Esophagus squamous epithelium (tissue), 5 donors: ENCODE measurements at regions not wholly inside any gene's neighbourhood (a gene's known extent, or its start where the extent isn't known, plus 50 kb on each side); places are given as distances from the start of the nearest gene placed in this dataset.

Source experiments
- DNase-seq: peaks from one replicate; lab custom pipeline; 2025; lab: John Stamatoyannopoulos, UW
- H3K27ac ChIP-seq, 4 donors: fragments of 200-600 bp; sonication (generic); one replicate each; pipeline ENCODE4 v1.5.1; 2016 to 2019; ENCODE audit warnings: mild to moderate bottlenecking in 1 of 4
- H3K27me3 ChIP-seq, 4 donors: fragments of 200-600 bp; sonication (generic); 1 replicate in 3 of 4; 2 replicates in 1 of 4; pipeline versions ENCODE4 v1.5.1 to v1.6.0; 2017 to 2021; ENCODE audit warnings: antibody characterized with exemption in 1 of 4
- H3K36me3 ChIP-seq, 3 donors: fragments of 200-600 bp; sonication (generic); one replicate each; pipeline ENCODE4 v1.5.1; 2016 to 2019
- H3K4me1 ChIP-seq, 3 donors: fragments of 200-600 bp; sonication (generic); one replicate each; pipeline ENCODE4 v1.5.1; 2017 to 2019
- H3K4me3 ChIP-seq, 4 donors: fragments of 200-600 bp; sonication (generic); 1 replicate in 3 of 4; 2 replicates in 1 of 4; pipeline ENCODE4 v1.5.1; 2016 to 2019; ENCODE audit warnings: mild to moderate bottlenecking in 2 of 4, moderate library complexity in 1 of 4
- H3K9me3 ChIP-seq, 3 donors: fragments of 200-600 bp; sonication (generic); one replicate each; pipeline ENCODE4 v1.5.1; 2016 to 2019
- CTCF ChIP-seq, 6 experiments: fragments of 450-650 bp in 4 of 6; fragments of 200-600 bp in 2 of 6; sonication (generic) in 2 of 6; IDR thresholded peaks; one replicate each; pipeline ENCODE4 v1.5.1; 2016 to 2019; ENCODE audit warnings: antibody characterized with exemption in 6 of 6, mild to moderate bottlenecking in 4 of 6, moderate library complexity in 4 of 6
- POLR2A ChIP-seq, 4 donors: fragments of 450-650 bp; IDR thresholded peaks; one replicate each; pipeline ENCODE4 v1.6.1; 2017; ENCODE audit warnings: antibody characterized with exemption in 4 of 4, mild to moderate bottlenecking in 4 of 4, moderate library complexity in 3 of 4
- WGBS, 2 donors: methylation state at CpG; one replicate each; pipeline ENCODE4 v1.1.5; 2018; 5-methylcytosine and 5-hydroxymethylcytosine counted together
- intact Hi-C: fragments of 100-400 bp; cut with DNase I; formaldehyde crosslinking; loops from one replicate; pipeline ENCODE4 v1.15.0; 2022
- donor health status: DM: yes; HTN: yes; CAD: no.

DNA sequence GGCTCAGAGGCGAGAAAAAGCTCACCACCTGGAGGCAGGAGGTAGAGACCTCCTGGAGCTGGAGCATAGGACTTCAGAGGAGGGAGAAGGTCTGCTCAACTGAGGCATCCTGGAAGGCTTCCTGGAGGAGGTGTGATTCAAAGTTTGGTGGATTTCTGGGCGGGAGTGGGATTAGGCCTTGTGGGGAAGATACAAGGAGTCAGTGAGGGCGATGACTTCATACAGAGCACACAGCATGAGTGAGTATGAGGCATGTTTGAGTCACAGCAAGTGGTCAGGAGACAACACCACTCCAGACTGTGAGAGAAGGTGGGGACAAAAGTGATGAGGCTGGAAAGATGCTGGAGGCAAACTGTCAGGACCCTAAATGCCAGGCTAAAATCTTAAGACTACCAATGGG, 77.6 kb downstream of the MATN1 start:
- intact Hi-C loops, result no loop called here
- no peak for DNase-seq

GRCh38 chr1:30642391-30643120, 80.8 kb downstream of the MATN1 start:
- no peaks in the 10 kb centered on the region for H3K9me3 ChIP-seq
- WGBS, 2 donors, result 66 to 68% methylated on average over 12 of the region's 22 CpGs
- intact Hi-C loops, result no loop called here
- H3K27me3 ChIP-seq, result peaks cover 0 to 86% (median 0%) of the 10 kb centered on the region in 4 donors
- no peak overlapping the region for H3K27ac ChIP-seq
- DNase-seq, result no peak
- no peaks in the 10 kb centered on the region for H3K4me1 ChIP-seq
- H3K36me3 ChIP-seq, result no peaks in the 10 kb centered on the region
- no peak for TF ChIP-seq POLR2A (IDR thresholded peaks at IDR 0.05)
- no peak for TF ChIP-seq CTCF (IDR thresholded peaks at IDR 0.05)
- no peak overlapping the region for H3K4me3 ChIP-seq

More for the DNA sequence above, 77.6 kb downstream of the MATN1 start:
- H3K4me1 ChIP-seq, result peaks cover 0 to 24% (median 0%) of the 10 kb centered on the region in 3 donors
- H3K27ac ChIP-seq, result no peak overlapping the region
- peaks cover 0 to 77% (median 0%) of the 10 kb centered on the region in 4 donors for H3K27me3 ChIP-seq
- H3K4me3 ChIP-seq, result no peak overlapping the region
- H3K9me3 ChIP-seq, result no peaks in the 10 kb centered on the region
- H3K36me3 ChIP-seq, result no peaks in the 10 kb centered on the region
- WGBS, 2 donors, result 53 to 56% methylated on average over 3 of the region's 3 CpGs
- TF ChIP-seq CTCF (IDR thresholded peaks at IDR 0.05) (no peak), POLR2A (IDR thresholded peaks at IDR 0.05) (no peak)

- intact Hi-C loops, result no loop called here
- TF ChIP-seq POLR2A (IDR thresholded peaks at IDR 0.05), result no peak
- TF ChIP-seq CTCF (IDR thresholded peaks at IDR 0.05), result no peak
- 60 to 65% methylated on average over 6 to 9 of the region's 13 CpGs for WGBS, 2 donors
- Histone ChIP-seq H3K36me3 (no peaks in the 10 kb centered on the region), H3K9me3 (no peaks in the 10 kb centered on the region), H3K27me3 (peaks cover 0 to 85% (median 0%) of the 10 kb centered on the region in 4 donors), H3K4me1 (no peaks in the 10 kb centered on the region), H3K4me3 (no peak overlapping the region), H3K27ac (no peak overlapping the region)
- no peak for DNase-seq
Measured at GRCh38 chr1:30641572-30642353, 81.6 kb downstream of the MATN1 start.

GRCh38 chr1:30639881-30640452, 83.4 kb downstream of the MATN1 start:
- TF ChIP-seq CTCF (IDR thresholded peaks at IDR 0.05), result no peak
- TF ChIP-seq POLR2A (IDR thresholded peaks at IDR 0.05), result no peak
- H3K4me1 ChIP-seq, result no peaks in the 10 kb centered on the region
- peaks cover 0 to 84% (median 0%) of the 10 kb centered on the region in 4 donors for H3K27me3 ChIP-seq
- 62 to 72% methylated on average over 11 to 13 of the region's 13 CpGs for WGBS, 2 donors
- intact Hi-C loops, result no loop called here
- H3K27ac ChIP-seq, result no peak overlapping the region
- H3K9me3 ChIP-seq, result no peaks in the 10 kb centered on the region
- no peak overlapping the region for H3K4me3 ChIP-seq
- no peaks in the 10 kb centered on the region for H3K36me3 ChIP-seq
- DNase-seq, result no peak

DNA sequence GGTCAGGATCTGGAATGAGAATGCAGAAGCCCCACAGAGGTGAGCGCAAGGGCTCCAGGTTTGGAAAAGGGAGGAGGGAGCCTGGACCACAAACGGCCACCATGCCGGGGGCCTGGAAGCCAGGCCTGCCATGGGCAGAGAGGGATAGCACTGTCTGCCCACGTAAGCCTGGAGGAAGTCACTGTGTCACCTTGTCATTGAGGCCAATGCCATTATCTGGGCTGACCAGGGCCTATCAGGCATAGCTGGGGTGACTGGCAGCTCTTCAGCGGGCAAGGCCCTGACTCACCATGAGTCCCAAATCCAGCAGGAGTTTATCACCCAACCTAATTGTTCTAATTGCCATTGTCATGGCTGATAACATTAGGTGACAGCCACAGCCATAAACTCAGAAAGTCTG, 84.6 kb downstream of the MATN1 start:
- Histone ChIP-seq H3K4me3 (no peak overlapping the region), H3K27ac (no peak overlapping the region), H3K27me3 (peaks cover 0 to 82% (median 0%) of the 10 kb centered on the region in 4 donors), H3K36me3 (no peaks in the 10 kb centered on the region), H3K9me3 (no peaks in the 10 kb centered on the region), H3K4me1 (no peaks in the 10 kb centered on the region)
- TF ChIP-seq CTCF (IDR thresholded peaks at IDR 0.05), result no peak
- no peak for TF ChIP-seq POLR2A (IDR thresholded peaks at IDR 0.05)
- intact Hi-C loops, result no loop called here
- no peak for DNase-seq
- WGBS, 2 donors, result 82 to 89% methylated on average over 2 to 4 of the region's 5 CpGs
